Stimulated activated CD4-positive, alpha-beta T cell treated with anti-CD3 and anti-CD28 coated beads, TNF-alpha, amount 100 ng/mL, for 1 hour (primary cell): ENCODE measurements at regions not wholly inside any gene's neighbourhood (a gene's known extent, or its start where the extent isn't known, plus 50 kb on each side); places are given as distances from the start of the nearest gene placed in this dataset.
"Not testable (repeated sequence)": the region's sequence is repeated elsewhere in the genome, so short reads cannot be mapped to it uniquely, and the experiment has no call there.

ENCODE experiments used
- DNase-seq, 3 donors: peaks; one replicate each; pipeline ENCODE4 v3.0.0-alpha.2; 2020; ENCODE audit warnings: low read depth in 3 of 3, low spot score in 1 of 3

DNA sequence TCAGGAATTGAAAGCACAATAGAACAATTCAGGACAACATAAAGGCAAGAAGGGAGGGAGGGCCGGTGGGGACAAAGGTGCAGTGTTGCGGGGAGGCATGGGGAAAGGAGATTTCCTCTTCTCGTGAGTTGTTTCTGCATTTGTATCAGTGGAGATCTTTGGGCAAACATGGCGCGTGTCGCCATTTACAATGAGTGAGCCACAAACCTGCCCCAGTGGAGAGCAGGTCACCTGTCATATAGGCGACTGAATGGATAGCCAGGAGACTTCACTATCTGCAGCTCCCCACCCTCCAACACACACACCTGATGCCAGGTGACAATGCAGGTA is 87.7 kb upstream of the SLC45A1 start:
- no peak for DNase-seq

DNA sequence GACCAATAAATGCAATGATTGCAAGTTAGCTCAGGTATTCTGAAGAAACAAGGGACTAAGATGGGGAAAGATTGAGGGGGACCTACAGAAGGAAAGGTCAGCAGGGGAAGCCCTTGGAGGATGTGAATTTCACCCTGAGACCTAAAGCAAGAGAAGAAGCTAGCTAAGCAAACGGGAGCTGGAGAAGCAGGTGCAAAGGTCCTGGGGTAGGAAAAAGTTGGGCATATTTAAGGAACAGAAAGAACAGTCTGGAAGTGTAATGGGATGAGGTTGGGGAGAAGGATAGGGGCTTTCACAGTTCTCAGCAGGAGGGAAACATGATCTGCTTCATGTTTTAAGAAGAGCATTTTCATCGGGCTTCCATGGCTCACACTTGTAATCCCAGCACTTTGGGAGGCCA is 89.7 kb upstream of the SLC45A1 start:
- no peak for DNase-seq

- DNase-seq: not testable (repeated sequence)
Observed at GRCh38 chr1:8227674-8228073, 90.2 kb upstream of the SLC45A1 start.

GRCh38 chr1:8226747-8227146 is 91.2 kb upstream of the SLC45A1 start:
- DNase-seq: no peak

GRCh38 chr1:8226024-8226423 is 91.9 kb upstream of the SLC45A1 start:
- DNase-seq: not testable (repeated sequence)

- no peak for DNase-seq
Observed at GRCh38 chr1:8223526-8223925, 94.4 kb upstream of the SLC45A1 start.

DNA sequence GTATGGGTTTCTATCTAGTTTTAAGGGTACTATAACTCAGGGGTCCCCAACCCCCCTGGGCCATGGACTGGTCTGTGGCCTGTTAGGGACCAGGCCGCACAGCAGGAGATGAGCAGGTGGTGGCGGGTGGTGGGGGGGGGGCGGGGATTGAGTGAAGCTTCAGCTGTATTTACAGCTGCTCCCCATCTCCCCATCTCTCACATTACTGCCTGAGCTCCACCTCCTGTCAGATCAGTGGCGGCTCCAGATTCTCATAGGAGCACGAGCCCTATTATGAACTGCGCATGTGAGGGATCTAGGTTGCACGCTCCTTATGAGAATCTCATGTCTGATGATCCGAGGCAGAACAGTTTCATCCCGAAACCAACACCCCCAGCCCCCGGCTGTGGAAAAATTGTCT is 95.1 kb upstream of the SLC45A1 start:
- no peak for DNase-seq

GRCh38 chr1:8219530-8219929 is 98.4 kb upstream of the SLC45A1 start:
- DNase-seq: no peak

GRCh38 chr1:8218351-8219092 is 99.4 kb upstream of the SLC45A1 start:
- DNase-seq: no peak

DNA sequence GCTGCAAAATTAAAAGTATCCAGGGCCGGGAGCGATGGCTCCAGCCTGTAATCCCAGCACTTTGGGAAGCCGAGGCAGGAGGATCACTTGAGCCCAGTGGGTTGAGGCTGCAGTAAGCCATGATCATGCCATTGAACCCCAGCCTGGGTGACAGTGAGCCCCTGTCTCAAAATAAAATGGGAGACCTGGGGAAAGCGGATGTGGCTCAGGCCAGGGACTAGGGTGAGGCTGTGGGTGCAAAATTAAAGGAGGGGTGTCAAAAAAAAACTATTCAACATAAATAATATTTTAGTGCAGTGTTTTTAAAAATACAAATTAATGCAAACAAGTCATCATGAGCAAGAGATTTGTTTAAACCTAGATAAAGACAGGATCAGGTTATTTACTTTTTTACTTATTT is 100.1 kb upstream of the SLC45A1 start:
- no peak for DNase-seq

DNA sequence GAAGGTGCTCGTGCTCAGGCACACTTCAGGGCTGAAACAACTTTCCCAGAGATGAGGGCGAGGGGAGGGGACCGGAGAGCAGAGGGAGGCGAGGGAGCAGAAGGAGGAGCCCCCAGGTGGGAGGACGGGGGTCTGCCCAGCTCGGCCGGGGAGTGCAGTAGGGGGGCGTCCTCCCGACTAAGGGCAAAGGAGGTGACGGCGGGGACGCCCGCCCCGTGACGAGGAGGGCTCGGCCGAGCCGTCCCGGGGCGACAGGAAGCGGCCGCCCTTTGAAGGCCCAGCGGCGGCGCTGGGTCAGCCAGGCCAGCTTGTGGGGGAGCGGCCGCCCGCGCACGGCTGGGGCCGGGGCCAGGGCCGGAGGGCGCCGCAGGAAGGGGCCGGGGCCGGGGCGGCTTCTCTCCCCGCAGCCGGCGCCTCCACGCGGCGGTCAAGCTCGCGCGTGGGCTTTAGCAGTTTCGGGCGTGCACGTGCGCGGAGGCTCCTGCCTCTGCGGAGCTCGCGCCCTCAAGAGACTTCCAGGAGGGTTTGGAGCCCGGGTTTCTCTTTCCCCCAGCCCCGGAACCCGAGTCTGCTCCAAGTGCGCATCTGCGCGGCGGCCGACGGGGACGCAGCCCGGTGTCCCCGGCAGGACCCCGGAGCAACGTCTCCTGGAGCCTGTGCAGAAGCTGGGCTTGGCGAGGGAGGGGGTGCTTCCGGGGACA is 100.8 kb upstream of the SLC45A1 start:
- DNase-seq: peak in 1 of 3 donors; percentile 8

DNA sequence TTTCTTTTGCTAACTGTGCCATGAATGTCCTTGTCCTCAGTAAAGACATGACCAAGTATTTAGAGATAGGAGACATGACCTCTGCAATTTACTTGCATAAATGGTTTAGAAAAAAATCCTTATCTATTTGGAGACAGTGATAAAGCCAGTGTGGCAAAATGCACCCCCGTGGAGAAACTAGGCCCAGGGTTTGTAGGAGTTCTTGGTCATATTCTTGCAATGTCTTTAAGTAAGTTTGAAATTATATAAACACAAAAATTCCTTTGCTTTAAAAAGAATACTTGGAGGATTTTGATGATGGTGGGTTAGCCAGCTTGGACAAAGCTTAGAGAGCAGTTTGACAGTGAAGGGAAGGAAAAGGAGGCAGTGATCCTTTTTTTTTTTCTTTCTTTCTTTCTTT is 101.9 kb upstream of the SLC45A1 start:
- no peak for DNase-seq

GRCh38 chr1:8214501-8215173 is 103.3 kb upstream of the SLC45A1 start:
- no peak for DNase-seq

- no peak for DNase-seq
Observed at GRCh38 chr1:8213676-8214075, 104.2 kb upstream of the SLC45A1 start.

DNA sequence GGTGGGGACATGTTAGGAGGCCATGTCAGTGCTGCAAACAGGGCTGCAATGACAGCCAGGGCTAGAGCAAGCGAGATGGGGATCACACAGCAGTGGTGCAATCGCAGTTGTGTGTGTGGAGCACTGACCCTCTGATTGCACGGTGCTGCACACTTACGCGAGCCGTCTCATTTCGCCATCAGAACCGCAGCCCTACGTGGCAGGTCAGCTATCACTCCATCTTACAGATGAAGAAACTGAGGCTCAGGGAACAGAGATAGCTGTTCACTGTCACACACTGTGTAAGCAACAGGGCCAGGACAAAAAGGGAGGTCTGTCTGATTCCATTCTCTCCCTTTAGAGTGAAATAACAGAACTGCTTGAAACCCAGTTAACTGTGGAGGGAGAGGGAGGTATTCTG is 104.8 kb upstream of the SLC45A1 start:
- no peak for DNase-seq

DNA sequence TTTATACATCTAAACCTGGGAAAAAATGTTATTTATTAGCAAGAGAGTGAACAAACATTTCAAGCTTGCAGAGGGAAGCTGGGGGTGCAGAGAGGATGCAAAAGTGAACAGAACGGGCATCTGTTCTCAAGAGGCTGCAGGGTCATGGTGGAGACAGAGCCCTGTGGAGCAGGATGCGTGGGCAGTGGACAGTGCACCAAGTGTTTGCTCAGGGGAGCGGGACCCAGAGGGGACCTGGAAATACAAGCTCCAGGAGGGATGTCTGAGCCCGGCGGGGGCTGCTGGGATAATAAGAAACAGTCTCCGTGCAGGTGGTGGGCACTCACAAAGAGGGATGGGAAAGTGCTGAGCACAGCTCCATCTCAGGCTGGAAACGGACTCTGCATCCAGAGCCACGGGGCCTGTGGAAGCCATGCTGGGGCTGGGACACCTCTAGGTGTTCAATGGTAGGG is 105.3 kb upstream of the SLC45A1 start:
- DNase-seq: no peak

DNA sequence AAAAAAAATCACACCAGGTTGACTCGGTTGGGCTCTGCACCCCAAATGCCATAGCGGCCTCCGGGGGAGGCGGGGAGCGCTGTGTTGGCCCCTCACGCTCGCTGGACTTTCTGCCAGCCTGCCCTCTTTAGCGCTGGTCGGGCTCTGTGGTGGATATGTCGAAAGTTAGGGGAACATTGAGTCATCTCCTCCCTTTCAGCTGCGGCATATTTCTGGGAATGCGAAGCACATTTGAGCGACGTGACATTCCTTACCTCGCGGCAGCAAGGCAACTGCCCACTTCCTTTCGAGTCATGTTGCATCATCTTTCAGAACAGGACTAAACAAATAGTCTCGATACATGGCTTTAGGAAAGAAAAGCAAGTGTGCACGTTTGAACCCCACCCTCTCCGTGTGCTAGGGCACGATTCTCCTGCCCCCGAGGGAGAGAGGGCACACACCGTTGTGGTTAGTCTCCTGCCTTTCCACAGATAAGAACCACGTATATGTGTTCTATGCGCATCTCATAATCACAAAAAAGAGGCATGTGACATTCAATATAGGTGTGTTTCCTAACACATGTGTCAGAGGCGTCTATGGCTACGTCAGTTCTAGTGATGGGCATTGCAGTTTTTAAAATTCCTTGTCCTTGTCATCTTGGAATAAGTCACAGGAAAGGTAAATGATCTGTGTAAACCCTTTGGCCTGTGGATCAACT is 105.9 kb upstream of the SLC45A1 start:
- no peak for DNase-seq

- no peak for DNase-seq
Observed at GRCh38 chr1:8211251-8211882, 106.5 kb upstream of the SLC45A1 start.

DNA sequence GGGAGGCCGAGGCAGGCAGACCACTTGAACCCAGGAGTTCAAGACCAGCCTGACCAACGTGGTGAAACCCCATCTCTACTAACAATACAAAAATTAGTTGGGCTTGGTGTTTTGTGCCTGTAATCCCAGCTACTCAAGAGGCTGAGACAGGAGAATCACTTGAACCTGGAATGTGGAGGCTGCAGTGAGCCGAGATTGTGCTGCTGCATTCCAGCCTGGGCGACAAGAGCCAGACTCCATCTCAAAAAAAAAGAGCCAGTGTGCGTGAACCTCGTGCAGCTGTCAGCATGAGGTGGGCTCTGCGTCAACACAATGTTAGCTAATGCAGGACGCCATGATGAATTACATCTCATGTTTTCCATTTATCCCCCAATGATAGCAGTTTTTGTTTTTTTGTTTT is 110.7 kb upstream of the SLC45A1 start:
- DNase-seq: no peak

- DNase-seq: no peak
Observed at GRCh38 chr1:8206391-8206790, 111.5 kb upstream of the SLC45A1 start.

GRCh38 chr1:8205771-8206170 is 112.1 kb upstream of the SLC45A1 start:
- DNase-seq: no peak
